ENCODE measurements at regions not wholly inside any gene's neighbourhood (a gene's known extent, or its start where the extent isn't known, plus 50 kb on each side); places are given as distances from the start of the nearest gene placed in this dataset.

DNA sequence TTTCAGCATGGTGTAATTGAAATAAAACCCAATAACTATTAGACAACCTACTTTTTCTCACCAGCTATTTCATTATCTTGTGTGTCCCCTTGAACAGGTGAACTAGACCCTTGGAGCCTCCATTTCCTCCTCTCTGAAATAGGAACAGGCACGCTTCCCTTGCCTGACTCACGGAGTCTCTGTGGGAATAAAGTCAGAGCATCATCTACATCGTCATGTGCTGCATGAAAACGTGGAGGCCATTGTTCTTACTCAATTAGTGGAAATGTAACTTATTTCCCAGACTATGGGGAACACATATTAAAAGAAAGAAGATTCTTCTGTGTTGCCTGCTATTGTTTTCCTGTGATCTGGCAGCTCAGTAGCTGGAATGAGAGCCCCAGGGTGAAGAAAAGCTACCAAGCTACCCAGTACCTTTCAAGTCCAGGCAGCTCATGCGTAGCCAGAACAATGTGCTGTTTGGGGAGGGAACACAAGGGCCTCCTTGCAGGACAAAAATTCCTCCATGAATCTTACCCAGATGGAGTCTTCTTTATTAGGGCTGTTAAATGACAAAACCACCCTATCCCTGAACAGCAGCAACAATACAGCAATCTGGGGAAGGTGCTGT, 59.8 kb downstream of the SOX11 start:
- no peak for DNase-seq

DNA sequence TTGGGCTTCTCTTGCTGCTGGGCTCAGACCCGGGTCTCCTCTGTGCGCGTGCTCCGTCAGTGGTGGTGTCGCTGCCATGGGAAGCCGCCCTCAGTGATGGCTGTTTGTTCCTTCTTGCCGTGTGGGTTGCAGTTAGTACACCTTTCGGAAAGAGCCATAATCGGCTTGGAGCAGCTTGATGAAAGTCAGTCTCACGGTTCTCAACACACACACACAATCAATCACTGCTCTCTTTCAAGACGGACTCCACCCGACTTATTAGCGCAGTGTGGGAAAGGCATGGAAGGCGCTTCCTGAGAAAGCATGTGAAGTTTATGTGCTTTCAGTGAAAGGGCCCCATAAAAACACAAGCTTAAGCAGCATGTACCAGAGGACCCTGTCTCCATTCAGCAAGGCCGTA, 64.1 kb downstream of the SOX11 start:
- no peak for DNase-seq

DNA sequence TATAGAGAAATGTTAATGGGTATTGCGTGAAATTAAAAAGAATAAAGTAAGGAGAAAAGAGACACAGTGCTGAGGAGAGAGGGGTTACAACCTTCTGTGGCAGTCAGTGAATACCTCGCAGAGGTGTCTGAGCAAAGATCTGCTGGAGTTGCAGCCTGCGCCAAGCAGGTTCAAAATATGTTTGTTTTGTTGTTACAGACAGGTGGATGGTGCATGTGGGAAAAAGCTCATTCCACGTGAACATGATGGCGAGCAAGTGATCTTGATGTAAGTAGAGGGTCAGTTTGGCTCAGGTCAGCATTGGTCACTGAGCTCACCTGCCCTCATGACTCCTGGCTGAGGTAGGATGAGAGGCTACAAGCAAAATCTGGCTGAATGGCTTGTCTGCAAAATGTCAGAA, 66.2 kb downstream of the SOX11 start:
- DNase-seq: no peak

DNA sequence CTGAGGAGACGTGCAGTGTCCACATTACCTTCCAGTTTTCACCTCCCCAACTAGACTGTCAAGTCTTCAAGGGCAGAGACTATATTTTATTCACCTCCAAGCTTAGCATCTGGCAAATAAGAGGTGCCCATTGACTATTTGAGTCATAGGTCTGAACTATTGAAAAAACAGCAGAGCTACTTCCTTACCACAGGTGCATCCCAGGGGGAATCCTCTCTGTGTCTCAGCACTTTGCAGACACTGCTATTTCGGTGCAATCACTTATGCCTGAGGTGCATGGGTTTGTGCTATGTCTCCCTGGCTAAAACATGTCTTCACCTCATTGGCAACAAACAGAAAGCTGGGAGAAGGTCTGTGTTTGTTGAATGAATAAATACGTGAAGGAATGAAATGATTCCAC, 67.8 kb downstream of the SOX11 start:
- DNase-seq: no peak

DNA sequence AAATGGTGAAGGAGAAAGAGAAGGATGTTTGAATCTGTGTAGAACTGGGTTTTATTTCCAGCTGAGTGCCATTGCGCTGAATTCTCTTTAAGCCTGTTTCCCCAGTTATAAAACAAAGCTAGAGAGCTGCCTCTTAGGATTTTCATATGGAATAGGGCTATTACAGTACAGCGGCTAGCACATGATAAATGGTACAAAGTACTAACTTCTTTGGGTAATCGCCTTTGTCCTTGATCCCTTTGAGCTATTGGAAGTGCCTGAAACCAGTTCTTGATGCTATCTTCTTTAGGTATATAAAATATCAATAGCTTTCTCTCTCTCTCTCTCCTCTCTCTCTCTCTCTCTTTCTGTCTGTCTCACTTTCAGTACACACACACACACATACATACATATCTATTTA, 71.3 kb downstream of the SOX11 start:
- no peak for DNase-seq

DNA sequence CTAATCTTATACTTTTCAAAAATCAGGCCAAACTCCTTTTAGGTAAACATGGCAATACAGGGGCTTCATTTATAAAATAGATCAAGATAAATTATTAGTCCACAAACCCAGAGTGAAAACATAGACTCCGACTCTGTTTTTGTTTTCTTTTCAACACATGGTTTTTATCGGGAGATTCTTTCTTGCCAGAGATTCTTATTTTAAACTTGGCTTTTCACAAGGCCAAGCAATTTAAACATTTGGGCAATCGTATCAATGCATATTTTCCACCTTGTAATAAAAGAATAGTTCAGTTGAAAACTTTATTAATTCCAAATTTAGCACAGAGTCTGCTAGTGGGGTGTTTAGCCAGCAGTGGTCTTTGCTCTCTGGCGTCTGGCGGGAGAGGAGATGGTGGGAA, 71.9 kb downstream of the SOX11 start:
- DNase-seq: no peak

DNA sequence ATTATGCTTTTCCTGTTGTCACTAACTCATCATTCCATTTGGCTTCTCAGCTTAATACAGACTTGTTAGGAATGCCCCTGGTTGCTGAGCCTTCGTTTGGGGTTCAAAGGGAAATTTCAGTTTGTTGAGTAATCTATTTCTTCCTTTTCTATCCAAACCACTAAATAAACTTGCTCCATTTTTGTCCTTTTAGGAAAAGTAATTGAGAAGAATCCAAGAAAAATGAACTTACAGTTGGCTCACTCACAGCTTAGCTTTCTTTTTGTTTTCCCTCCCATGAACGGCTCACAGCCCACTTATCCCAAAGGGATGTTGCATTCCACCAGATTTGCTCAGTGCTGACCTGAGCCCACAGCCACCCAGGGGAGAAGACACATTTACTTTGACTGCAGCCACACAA, 73.9 kb downstream of the SOX11 start:
- no peak for DNase-seq

DNA sequence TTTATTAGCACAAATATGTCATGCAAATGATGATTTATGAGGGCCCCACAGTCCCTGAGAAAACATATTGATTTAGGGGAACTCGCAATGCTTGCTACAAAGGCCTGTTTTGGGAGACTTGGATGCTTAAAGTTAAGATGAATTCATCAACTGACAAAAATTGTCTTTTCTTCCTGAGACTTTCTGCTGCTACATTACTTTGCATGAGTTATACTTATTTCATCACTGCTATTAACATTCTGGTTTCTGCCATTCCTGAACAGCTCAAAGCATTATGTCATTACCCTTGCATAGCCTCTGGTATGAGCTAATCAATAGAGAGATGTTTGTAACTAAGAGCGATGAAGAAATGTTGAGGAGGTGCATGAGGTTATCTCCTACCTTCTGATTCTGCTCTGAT, 74.4 kb downstream of the SOX11 start:
- no peak for DNase-seq

DNA sequence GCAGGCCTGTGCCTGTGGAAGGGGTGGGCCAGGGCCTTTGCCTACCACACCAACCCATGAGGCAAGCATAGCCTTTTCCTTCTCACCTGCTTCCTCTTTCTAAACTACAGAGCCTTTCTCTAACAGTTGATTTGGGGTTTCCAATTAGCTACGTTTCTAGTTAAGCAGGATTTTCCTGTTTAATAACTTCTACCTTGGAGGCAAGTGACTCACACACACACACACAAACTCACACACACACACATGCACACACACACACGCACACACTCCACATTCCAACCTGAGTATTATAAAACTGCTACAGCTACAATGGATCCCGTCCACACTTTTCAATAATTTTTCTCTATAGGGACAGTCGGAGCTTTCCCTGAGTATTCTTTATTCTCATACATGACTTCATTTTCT, 84.9 kb downstream of the SOX11 start:
- DNase-seq: no peak

DNA sequence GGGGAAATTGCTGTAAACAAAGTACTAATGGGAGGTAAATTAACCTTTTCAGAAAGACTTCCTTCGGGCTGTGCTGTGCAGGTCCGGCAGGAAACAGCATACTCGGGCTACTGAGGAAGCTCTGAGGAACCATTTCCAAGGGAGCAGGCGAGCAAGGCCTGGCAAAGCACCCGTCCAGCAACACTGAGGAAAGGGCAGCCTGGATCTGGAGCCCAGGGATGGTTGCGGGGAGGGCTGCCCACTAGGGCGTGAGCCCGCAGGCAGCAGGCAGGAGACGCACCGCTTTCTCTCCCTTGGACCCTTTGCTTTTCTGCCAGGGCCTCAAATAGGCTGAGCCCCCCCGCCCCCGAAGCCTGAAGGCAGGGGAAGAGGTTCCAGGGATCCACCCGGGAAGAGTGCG, 89.5 kb downstream of the SOX11 start:
- DNase-seq: no peak

DNA sequence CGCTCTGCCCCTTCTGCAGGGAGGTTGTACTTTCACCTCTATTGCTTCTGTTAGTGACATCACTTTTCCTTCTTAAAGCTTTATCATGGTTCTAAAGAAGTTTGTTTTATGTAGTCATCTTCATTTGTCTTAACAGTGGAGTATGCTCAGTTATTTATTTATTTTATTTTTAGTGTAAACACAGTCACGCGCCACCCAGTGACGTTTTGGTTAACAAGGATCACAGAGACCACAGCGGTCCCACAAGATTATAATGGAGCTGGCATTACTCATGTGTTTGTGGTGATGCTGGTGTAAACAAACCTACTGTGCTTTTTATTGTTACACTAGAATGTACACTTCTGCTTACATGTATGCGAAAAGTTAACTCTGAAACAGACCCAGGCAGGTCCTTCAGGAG, 89.9 kb downstream of the SOX11 start:
- no peak for DNase-seq

DNA sequence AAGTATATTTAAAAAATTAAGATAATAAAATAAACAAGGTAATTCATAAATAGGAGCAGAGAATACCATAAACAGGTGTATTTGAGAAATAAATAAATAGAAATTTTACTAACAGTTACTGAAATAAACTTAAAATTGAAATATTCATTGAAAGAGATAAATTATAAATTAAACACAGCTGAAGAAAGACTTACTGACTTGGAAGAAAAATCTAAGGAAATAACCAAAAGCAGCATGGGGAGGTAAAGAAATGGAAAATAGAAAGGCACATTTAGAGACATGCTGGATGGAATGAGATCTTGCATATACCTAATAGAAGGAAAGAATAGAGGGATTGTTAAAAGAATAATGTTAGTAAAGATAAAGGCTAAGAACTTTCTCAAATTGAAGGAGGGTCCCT, 96.3 kb downstream of the SOX11 start:
- DNase-seq: no peak

DNA sequence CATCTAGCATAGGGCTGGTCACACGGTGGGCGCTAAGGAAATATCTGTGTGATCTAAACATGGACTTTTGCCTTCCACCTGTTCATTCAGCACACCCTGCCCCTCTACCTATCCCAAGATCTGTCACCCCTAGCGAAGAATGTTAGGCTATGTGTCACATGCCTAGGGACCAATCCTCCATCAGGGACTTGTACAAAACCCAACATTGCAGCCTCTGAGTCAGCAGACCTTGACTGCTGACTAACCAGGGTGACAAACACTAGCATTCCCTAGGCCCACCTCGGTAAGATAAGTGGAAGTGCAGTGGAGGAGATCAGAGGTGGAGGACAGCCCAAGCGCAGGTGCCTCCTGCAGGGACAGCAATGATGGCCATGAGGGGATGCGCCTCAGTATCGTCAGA, 99.2 kb downstream of the SOX11 start:
- no peak for DNase-seq

DNA sequence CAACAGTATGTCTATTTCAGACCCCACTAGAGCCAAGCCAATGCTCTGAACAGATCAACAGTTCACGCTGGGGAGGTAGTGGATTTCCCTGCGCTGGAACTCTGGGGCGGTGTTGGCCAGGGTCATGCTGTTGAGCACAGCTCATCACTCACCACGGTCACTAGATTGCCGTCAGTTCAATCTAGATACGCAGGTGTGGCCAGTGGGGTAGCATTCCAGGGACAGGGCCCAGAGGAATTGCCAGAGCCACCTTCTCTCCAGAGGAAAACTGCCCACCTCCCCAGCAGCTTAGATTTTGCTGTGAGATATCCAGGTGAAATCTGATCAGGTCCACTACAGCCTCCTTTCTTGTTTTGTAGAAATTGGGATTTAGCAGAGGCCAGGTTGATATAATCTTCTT, 101.8 kb downstream of the SOX11 start:
- DNase-seq: no peak

DNA sequence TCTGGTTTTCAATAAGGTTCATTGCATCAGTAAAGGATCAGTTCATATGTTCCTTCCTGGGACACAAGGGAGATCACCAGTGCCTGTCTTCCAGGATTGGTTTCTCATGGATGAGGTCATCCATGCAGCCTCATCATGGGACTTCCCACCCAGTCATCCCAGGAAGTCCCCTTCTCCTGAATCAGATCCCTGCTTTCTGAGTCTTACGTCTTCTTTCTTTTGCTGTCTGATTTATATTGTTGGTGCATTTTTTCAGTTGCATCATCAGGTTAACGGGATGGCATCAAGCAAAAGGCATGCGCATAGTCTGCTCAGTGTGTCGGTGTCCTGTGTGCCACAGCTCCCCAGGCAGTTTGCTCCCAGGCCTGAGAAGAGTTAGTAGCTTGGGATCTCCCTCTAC, 105.9 kb downstream of the SOX11 start:
- DNase-seq: no peak

DNA sequence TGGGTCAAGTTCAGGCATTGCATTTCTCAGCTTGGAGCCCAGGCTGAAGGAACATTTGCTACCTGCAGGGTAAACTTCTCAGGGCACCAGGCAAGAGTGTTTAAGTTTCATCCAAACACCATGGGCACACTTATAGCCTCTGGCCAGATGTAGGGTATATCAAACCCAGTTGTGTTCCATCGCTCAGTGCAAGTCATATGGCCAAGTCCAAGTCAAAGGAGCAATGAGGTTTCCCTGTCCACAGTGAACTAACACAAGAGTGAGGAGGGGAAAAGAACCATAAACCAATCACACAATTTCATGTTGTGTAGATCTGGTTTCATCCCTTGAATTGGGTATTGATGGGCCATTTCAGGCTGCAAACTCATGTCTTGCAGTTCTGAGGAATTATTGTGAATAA, 107.2 kb downstream of the SOX11 start:
- DNase-seq: no peak

DNA sequence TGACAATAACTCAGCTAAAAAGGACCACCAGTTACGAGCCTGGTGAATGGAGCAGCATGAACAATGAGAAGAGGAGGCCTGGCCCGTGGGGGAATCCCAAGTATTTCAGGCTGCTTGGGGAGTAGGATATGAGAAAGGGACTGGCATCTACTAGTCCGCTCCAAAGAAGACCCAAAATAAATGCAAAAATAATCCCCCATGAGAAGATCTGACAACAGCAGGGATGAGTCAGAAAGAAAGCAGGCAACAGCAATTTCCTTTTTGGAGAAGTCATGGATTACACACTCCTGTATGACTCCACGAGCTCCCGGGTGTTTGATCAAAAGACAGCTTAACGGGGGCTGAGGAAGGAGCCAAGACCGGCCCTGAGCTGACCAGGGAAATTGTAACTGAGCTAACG, 111.4 kb downstream of the SOX11 start:
- DNase-seq: no peak

DNA sequence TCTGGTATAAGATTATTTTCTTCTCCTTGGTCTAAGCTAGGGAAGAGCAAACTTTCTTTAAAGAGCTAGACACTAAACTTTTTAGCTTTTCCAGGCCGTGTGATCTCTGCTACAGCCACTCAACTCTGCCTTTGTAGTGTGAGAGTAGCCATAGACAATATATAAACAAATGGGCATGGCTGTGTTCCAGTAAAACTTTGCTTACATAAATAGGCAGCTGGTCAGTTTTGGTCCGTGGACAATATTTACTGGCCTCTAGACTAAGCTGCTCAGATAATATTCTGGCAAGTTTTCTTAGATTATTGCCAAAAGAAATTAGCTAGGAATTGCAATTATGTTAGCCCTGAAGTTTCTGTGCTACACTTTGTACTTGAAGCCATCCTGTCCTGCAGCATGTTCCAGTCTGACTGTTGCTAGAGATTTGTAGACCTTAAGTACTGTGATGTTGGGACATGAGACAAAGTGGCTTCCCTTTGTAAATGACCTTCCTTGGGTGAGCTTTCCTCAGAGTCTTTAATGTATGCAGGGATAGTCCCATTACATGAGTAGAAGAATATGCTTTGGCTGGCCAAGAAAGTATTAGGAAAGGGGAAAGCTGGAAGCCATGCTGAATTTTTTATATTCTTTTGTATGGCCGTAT, 126.9 kb downstream of the SOX11 start:
- DNase-seq: no peak

DNA sequence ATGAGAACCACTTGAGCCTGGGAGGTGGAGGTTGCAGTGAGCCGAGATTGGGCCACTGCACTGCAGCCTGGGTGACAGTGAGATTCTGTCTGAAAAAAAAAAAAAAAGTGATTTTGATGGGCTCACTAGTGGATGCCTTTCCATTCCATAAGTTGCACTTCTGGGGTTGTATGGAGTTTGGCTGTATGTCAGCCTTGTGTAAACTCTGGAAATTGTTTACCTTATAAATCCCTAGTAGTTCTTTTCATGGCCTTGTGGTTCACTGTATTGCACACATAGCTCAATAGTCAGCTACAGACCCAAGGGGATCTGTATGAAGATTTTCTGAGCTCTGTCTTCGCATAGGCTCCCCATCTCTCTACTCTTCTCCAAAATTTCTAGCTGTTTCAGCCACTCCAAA, 131.9 kb downstream of the SOX11 start:
- no peak for DNase-seq

DNA sequence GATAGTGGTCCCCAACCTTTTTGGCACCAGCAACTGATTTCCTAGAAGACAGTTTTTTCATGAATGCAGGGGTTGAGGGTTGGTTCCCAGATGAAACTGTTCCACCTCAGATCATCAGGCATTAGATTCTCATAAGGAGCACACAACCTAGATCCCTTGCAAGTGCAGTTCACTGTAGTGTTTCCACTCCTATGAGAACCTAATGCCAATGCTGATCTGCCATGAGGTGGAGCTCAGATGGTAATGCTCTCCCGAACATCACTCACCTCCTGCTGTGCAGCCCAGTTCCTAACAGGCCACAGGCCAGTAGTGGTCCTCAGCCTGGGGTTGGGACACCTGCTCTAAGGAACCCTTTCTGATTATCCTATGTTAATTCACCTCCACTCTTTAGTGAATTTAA, 133.5 kb downstream of the SOX11 start:
- DNase-seq: no peak

DNA sequence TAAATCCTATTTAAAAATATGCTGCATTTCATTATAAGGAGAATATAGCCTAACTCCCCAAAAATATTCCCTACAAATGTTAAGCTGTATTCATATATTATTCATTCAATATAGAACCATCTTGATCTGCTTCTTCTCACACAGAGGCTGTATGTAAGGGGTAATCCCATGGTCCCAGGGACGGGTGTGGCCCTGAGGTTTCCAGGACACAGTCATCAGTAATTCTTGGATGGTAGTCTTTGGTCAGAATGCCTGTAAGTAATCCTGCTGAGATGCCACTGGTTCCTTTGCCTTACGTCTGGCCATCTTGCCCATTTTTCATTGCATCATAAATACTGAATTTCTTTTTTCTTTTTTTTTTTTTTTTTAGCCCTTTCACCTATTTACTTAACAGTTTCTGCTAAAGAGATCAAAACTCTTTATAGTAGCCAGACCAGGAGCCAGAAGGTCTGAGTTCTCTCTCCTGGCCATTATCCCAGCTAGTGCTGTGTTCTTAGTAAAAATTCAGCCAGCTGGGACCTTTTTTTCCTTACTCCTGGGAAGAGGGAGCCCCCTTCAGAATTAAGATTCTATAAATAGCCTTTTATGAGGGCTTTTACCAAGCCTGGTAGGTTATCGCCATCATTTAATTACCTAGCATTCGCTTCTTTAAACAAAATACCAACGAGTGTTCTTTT, 134.9 kb downstream of the SOX11 start:
- DNase-seq: peak; percentile 52

DNA sequence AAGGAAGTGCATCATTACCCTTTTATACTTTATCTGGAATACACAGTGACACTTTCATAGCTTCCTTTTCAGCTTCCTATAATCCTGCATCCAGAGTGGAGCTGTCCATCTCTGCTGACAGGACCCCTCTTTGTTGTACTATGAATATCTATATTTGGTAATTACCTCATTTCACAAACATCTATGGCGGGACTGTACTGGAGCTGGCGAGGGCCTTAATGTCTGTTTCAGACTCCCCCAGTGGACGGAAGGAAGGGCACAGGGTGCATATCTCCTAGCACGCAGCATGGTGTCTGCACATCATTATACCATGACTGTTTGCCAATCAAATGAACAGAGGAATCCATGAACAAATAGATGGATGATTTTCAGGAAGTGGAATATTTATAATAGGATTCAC, 142.3 kb downstream of the SOX11 start:
- no peak for DNase-seq

DNA sequence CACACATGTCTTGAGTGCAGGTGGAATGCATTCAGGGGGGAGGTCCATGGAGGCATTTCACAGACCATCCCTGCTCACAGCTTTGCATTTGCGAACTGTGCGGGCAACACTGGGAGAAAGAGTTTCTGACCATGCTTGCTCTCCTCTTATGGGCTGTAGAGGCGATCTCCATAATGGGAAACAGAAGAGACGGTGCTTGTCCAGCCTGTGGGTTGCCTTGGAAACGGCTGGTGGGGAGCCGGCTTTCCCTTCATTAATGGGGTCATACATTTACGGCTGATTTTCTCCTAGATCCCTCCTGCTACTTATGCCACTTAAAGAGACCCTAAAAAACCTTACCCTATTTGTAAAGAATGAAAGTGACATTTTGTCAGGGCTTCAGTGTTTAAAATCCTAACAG, 147.4 kb downstream of the SOX11 start:
- DNase-seq: peak; percentile 35

DNA sequence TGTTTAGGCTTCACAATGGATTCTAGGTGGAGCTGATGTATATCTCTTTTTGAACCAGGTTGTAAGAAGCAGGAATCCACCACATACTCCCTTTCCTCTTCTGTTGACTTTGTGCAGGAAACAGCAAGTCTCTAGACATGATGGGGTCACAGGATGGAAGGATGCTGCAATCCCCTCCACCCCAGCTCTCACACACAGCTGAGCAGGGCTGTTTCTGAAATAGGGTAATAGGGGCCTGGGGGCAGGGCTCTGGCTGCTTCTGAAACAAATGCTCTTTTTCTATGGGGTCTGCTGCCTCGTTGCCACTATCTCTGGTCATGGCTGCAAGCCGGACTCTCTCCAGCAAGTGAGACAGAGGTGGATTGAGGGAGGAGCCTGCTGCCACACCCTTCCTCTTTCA, 148.9 kb downstream of the SOX11 start:
- no peak for DNase-seq

DNA sequence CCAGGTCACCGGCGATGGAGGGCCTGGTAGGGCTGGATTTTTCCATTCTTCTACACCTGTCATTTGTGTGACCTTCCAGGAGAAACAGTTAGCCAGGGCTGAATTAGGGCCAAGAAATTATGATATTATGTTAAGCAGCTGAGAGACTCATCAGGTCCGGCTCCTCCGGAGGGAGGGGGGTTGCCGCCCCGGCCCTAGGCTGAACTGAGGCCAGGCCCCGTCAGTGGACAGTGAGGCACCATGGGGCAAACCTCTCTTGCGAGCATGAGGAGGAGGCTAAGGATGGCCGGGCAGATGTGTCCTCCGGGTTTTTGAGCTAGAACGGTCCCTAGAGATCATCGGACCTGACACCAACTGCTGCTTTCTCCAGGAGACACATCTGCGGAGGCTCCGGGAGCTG, 150.1 kb downstream of the SOX11 start:
- no peak for DNase-seq

Data from NCI-H524 treated with DMSO at 0.1 percent for 48 hours (cell line).